Breast epithelium (tissue), 3 donors: ENCODE measurements at regions not wholly inside any gene's neighbourhood (a gene's known extent, or its start where the extent isn't known, plus 50 kb on each side); places are given as distances from the start of the nearest gene placed in this dataset.

Source experiments
- CTCF ChIP-seq, 3 donors: fragments of 450-650 bp; IDR thresholded peaks; one replicate each; pipeline ENCODE4 v1.5.1; 2016 to 2017; ENCODE audit warnings: antibody characterized with exemption in 3 of 3, mild to moderate bottlenecking in 3 of 3, moderate library complexity in 3 of 3
- POLR2AphosphoS5 ChIP-seq, 3 donors: sonication (generic); formaldehyde crosslinking; IDR thresholded peaks; one replicate each; pipeline ENCODE4 v1.6.1; 2017; ENCODE audit warnings: antibody characterized with exemption in 3 of 3

- no peak for TF ChIP-seq POLR2AphosphoS5 (IDR thresholded peaks at IDR 0.05)
- no peak for TF ChIP-seq CTCF (IDR thresholded peaks at IDR 0.05)
Measured at GRCh38 chr5:133681896-133682295, 69.6 kb upstream of the FSTL4 start.
